HepG2 (cell line): ENCODE measurements at regions not wholly inside any gene's neighbourhood (a gene's known extent, or its start where the extent isn't known, plus 50 kb on each side); places are given as distances from the start of the nearest gene placed in this dataset.

Source experiments
- ATAC-seq: fragments of 200-7000 bp; cut with Tn5 transposase; 3 replicates; pipeline ENCODE4 v1.9.1; 2020; ENCODE audit warnings: mild to moderate bottlenecking, moderate library complexity
- BruUV-seq: library from RNA; stranded (reverse); fragments of 400-500 nt; replicated peaks from 2 replicates; lab custom pipeline; 2021; lab: Mats Ljungman, UMichigan
- CTCF ChIA-PET: fragments of 300-600 bp; formaldehyde crosslinking; extraction: SDS; loops from one replicate; lab custom pipeline; 2021; ENCODE audit warnings: low total read pairs, inconsistent platforms, low intra/inter-chr PET ratio; lab: Yijun Ruan, JAX
- POLR2A ChIA-PET: fragments of 350-600 bp; sonication (Branson Sonifier 250); formaldehyde crosslinking; loops from one replicate; lab custom pipeline; 2020; ENCODE audit warnings: antibody characterized with exemption, inconsistent platforms; lab: Yijun Ruan, JAX
- DNase-seq: peaks from one replicate; pipeline ENCODE4 v3.0.0-alpha.2; 2015; ENCODE audit warnings: low spot score
- FAIRE-seq: peaks from 3 replicates; lab custom pipeline; 2011; peaks lifted over from hg19 to GRCh38; lab: Jason Lieb, UNC
- H2AFZ ChIP-seq: one replicate; pipeline ENCODE4 v1.6.1; 2011; ENCODE audit warnings: low read length, inconsistent platforms
- H3K27ac ChIP-seq: fragments of 300-600 bp; 3 replicates; pipeline ENCODE4 v1.8.0; 2011; ENCODE audit warnings: mixed run types, mild to moderate bottlenecking, mixed read lengths, low read length, inconsistent platforms; ENCODE audit not compliant: insufficient read depth; ENCODE audit errors: extremely low read length
- H3K27me3 ChIP-seq, 2 experiments: fragments of 200-600 bp in 1 of 2; 2 replicates in 1 of 2; 3 replicates in 1 of 2; pipeline versions ENCODE4 v1.6.0 to v1.8.0; 2011; ENCODE audit warnings: low read length in 2 of 2, mild to moderate bottlenecking in 2 of 2, moderate library complexity in 2 of 2, inconsistent platforms in 1 of 2; ENCODE audit not compliant: insufficient read depth in 2 of 2, control insufficient read depth in 1 of 2
- H3K36me3 ChIP-seq, 2 experiments: fragments of 200-600 bp in 1 of 2; replicated peaks in 1 of 2; 2 replicates in 1 of 2; 3 replicates in 1 of 2; pipeline versions ENCODE4 v1.5.1 to v1.8.0; 2011; ENCODE audit warnings: low read length in 2 of 2, inconsistent platforms in 1 of 2; ENCODE audit not compliant: insufficient read depth in 2 of 2, control insufficient read depth in 1 of 2
- H3K4me1 ChIP-seq: 2 replicates; pipeline ENCODE4 v1.5.1; 2012; ENCODE audit warnings: low read length, inconsistent platforms; ENCODE audit not compliant: insufficient read depth
- H3K4me2 ChIP-seq: 2 replicates; pipeline ENCODE4 v1.6.0; 2011; ENCODE audit warnings: low read depth, low read length, inconsistent platforms
- H3K4me3 ChIP-seq, 3 experiments: fragments of 200-600 bp in 1 of 3; sonication (generic), shearing (Covaris generic) in 1 of 3; replicated peaks in 1 of 3; 2 replicates each; pipeline ENCODE4 v1.5.1; 2011 to 2016; ENCODE audit warnings: low read length in 3 of 3, inconsistent platforms in 2 of 3, low read depth in 2 of 3, mild to moderate bottlenecking in 2 of 3, control low read depth in 1 of 3, mixed read lengths in 1 of 3; ENCODE audit not compliant: insufficient read depth in 1 of 3
- H3K79me2 ChIP-seq: one replicate; pipeline ENCODE4 v1.6.1; 2011; ENCODE audit warnings: low read length, inconsistent platforms; ENCODE audit not compliant: insufficient read depth
- H3K9ac ChIP-seq: 2 replicates; pipeline ENCODE4 v1.6.0; 2011; ENCODE audit warnings: mild to moderate bottlenecking, low read depth, low read length, inconsistent platforms; ENCODE audit not compliant: insufficient read depth
- H3K9me3 ChIP-seq: 2 replicates; pipeline ENCODE4 v1.5.1; 2012; ENCODE audit warnings: mild to moderate bottlenecking, low read length
- H4K20me1 ChIP-seq: 2 replicates; pipeline ENCODE4 v1.6.0; 2011; ENCODE audit warnings: inconsistent platforms, mild to moderate bottlenecking, low read length, moderate library complexity; ENCODE audit not compliant: insufficient read depth
- E2F5 ChIP-seq: sonication (generic); formaldehyde crosslinking; conservative IDR thresholded peaks from 2 replicates; pipeline ENCODE4 v1.4.0; 2020; ENCODE audit warnings: missing genetic modification reagents
- JUND ChIP-seq: sonication (generic); formaldehyde crosslinking; IDR thresholded peaks from 2 replicates; pipeline ENCODE4 v1.8.0; 2022; ENCODE audit warnings: mild to moderate bottlenecking, missing genetic modification reagents
- KAT8 ChIP-seq: IDR thresholded peaks from 2 replicates; pipeline ENCODE4 v1.6.1; 2016; ENCODE audit warnings: missing genetic modification reagents, missing compliant biosample characterization
- NR2F6 ChIP-seq, 2 experiments: IDR thresholded peaks; 2 replicates each; pipeline ENCODE4 v1.6.1; 2016; ENCODE audit warnings: antibody characterized with exemption in 1 of 2, mild to moderate bottlenecking in 1 of 2
- POLR2G ChIP-seq: fragments of 200-400 bp; formaldehyde crosslinking; IDR thresholded peaks from 2 replicates; pipeline ENCODE4 v1.6.1; 2018; ENCODE audit warnings: mild to moderate bottlenecking, low read depth, low read length, moderate library complexity
- RAD51 ChIP-seq: fragments of 450-650 bp; IDR thresholded peaks from 2 replicates; pipeline ENCODE4 v1.6.1; 2016; ENCODE audit warnings: borderline replicate concordance
- ZNF441 ChIP-seq: sonication (generic); formaldehyde crosslinking; IDR thresholded peaks from 2 replicates; pipeline ENCODE4 v1.7.0; 2021; ENCODE audit warnings: missing genetic modification reagents, borderline replicate concordance
- ZNF678 ChIP-seq: sonication (generic); formaldehyde crosslinking; IDR thresholded peaks from 2 replicates; pipeline ENCODE4 v1.4.0; 2020; ENCODE audit warnings: mild to moderate bottlenecking, missing genetic modification reagents
- ZNF747 ChIP-seq: sonication (generic); formaldehyde crosslinking; IDR thresholded peaks from 2 replicates; pipeline ENCODE4 v1.8.1; 2023; ENCODE audit warnings: missing genetic modification reagents, mild to moderate bottlenecking, borderline replicate concordance
- WGBS: methylation state at CpG from one replicate; pipeline ENCODE4 v1.1.6; 2017; ENCODE audit warnings: low lambda C conversion rate; 5-methylcytosine and 5-hydroxymethylcytosine counted together
- in situ Hi-C: cut with HindIII; loops from 2 replicates; pipeline ENCODE4 v1.10.0; 2017; ENCODE audit warnings: low pct_unique_long_range_greater_than_20kb; ENCODE audit not compliant: extremely low pct_ligation_motif_present
- intact Hi-C: fragments of 100-400 bp; cut with micrococcal nuclease; formaldehyde crosslinking; loops from one replicate; pipeline ENCODE4 v1.10.0; 2022; ENCODE audit not compliant: unreplicated experiment

DNA sequence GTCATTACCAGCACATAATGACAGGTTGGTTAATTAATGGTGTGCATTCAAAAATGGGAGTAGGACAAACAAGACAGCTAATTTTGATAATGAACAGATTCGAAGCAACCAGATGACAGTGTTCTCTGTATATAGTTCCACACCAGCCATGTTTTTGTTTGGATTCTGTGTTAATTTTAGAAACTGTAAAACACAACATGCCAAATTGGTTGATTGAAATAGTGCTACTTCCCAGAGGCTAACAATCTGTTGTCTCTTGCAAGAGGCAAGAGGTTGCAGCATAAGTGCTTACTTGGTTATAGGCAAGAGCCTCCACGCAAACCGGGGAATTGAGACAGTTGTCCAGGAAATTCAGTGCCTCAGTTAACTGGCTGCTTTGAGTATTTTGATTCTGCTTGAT is 170.2 kb upstream of the HABP2 start (continued):
- TF ChIP-seq E2F5 (CRISPR knock-in tag): no peak
- no peak for TF ChIP-seq POLR2G
- TF ChIP-seq ZNF678 (CRISPR knock-in tag): no peak
- no peak for TF ChIP-seq NR2F6 (IDR thresholded peaks at IDR 0.05)
- TF ChIP-seq NR2F6 (CRISPR knock-in tag; IDR thresholded peaks at IDR 0.05): no peak
- no peak for TF ChIP-seq ZNF441

GRCh38 chr10:113384181-113384580 is 168.7 kb upstream of the HABP2 start:
- no peak for TF ChIP-seq JUND
- TF ChIP-seq RAD51: no peak
- TF ChIP-seq KAT8: no peak
- TF ChIP-seq ZNF747: no peak
- in situ Hi-C loops (loop anchor here (10.0 kb wide), 2 partner anchors 819 to 909 kb away; no protein-coding TSS in a partner anchor), intact Hi-C loops (loop anchor here (10.0 kb wide), 1 partner anchor 259 kb away; no protein-coding TSS in a partner anchor)
- Histone ChIP-seq H3K9me3 (no peaks in the 10 kb centered on the region), H3K36me3 (no peaks in the 10 kb centered on the region), H3K4me1 (peaks cover 13% of the 10 kb centered on the region), H4K20me1 (peaks cover 3% of the 10 kb centered on the region; the same call in 1 of the 2 replicates), H3K27me3 (peaks cover 0 to 54% of the 10 kb centered on the region in 2 experiments; a peak in 4 of 5 replicates), H3K4me3 (no peak overlapping the region), H2AFZ (no peak overlapping the region), H3K79me2 (no peaks in the 10 kb centered on the region), H3K9ac (no peak overlapping the region), H3K27ac (no peak overlapping the region), H3K4me2 (no peak overlapping the region)
- no TSS peak for BruUV-seq
- CTCF ChIA-PET: interaction anchor here (1.3 to 1.4 kb wide), 2 partner anchors 818 to 908 kb away, joined by 4 to 6 read pairs; no protein-coding TSS in a partner anchor
- DNase-seq: no peak
- WGBS: 34% methylated on average over 4 of the region's 4 CpGs
- FAIRE-seq: no peak
- ATAC-seq: no peak
- POLR2A ChIA-PET: no interaction called here
